ENCODE measurements at regions not wholly inside any gene's neighbourhood (a gene's known extent, or its start where the extent isn't known, plus 50 kb on each side); places are given as distances from the start of the nearest gene placed in this dataset.

DNA sequence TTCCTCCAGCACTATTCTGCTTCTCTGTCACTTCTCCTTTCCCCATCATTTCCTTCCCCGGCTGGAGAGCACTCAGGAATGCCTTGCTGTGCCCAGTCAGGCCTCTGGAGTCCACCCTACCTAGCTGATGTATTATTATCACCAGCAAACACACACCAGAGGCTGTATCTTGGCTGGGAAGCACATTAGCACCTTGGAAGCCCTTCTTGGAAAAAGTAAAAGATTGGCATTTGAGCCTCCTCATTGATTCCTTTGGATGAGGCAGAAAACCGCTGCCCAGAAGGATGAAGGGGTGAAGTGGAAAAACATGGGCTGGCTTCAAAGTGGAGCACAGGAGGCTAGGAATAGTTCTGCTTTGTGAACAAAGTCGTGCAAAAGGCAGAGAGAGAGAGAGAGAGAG lies 244.3 kb downstream of the RPLP1 start:
- DNase-seq, result no peak
- no peak overlapping the region for H3K27ac ChIP-seq (ENCODE audit: low read length)
- no peaks in the 10 kb centered on the region for H3K36me3 ChIP-seq (replicated peaks; ENCODE audit: insufficient read depth, low read length)
- H3K4me3 ChIP-seq (ENCODE audit: low read length), result no peak overlapping the region
- H3K27me3 ChIP-seq (replicated peaks; ENCODE audit: insufficient read depth, low read length), result no peaks in the 10 kb centered on the region
- no peaks in the 10 kb centered on the region for H3K9me2 ChIP-seq (replicated peaks; ENCODE audit: insufficient read depth, low read length)
- H3F3A ChIP-seq (ENCODE audit: insufficient read depth, low read length), result no peaks in the 10 kb centered on the region
- H3K9ac ChIP-seq (ENCODE audit: low read length), result no peak overlapping the region
- H2AFZ ChIP-seq (ENCODE audit: low read length), result no peak overlapping the region
- no peaks in the 10 kb centered on the region for H3K79me2 ChIP-seq (ENCODE audit: low read length)
- peaks cover 8% of the 10 kb centered on the region for H3K4me1 ChIP-seq (ENCODE audit: low read length)
- H4K20me1 ChIP-seq (ENCODE audit: insufficient read depth, low read length), result no peaks in the 10 kb centered on the region
- H3K9me3 ChIP-seq (replicated peaks; ENCODE audit: insufficient read depth, low read length), result no peaks in the 10 kb centered on the region
- H3K4me2 ChIP-seq (ENCODE audit: low read depth, low read length), result no peak overlapping the region
- TF ChIP-seq EZH2 (optimal IDR thresholded peaks at IDR 0.05; ENCODE audit: low read depth, low read length) (no peak), EZH2phosphoT487 (IDR thresholded peaks at IDR 0.05; ENCODE audit: low read length) (no peak), CTCF (IDR thresholded peaks at IDR 0.05; ENCODE audit: low read length) (no peak)

DNA sequence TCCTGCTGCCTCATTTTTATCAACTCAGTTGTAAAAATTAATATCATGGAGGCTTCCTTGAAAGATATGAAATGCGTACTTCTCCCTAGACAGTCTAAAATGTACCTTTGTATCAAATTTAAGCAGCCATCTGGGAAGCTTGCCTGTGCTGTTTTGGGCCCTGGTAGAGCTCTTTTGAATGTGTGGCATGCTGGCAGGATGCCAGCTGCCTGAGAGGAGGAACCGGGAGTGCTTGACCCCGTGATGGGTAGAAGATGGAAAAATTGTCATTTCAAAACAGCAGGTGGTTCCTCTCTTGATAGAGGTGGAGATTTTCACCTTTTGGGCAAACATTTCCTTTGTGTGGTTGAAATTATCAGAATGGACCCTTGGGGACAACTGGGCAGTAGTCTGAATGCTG lies 245.3 kb downstream of the RPLP1 start:
- H3K27me3 ChIP-seq (replicated peaks; ENCODE audit: insufficient read depth, low read length), result no peaks in the 10 kb centered on the region
- no peaks in the 10 kb centered on the region for H3K36me3 ChIP-seq (replicated peaks; ENCODE audit: insufficient read depth, low read length)
- H3K4me1 ChIP-seq (ENCODE audit: low read length), result peaks cover 8% of the 10 kb centered on the region
- no peak overlapping the region for H3K4me3 ChIP-seq (ENCODE audit: low read length)
- H3K9me2 ChIP-seq (replicated peaks; ENCODE audit: insufficient read depth, low read length), result no peaks in the 10 kb centered on the region
- TF ChIP-seq CTCF (IDR thresholded peaks at IDR 0.05; ENCODE audit: low read length), result no peak
- no peak for TF ChIP-seq EZH2phosphoT487 (IDR thresholded peaks at IDR 0.05; ENCODE audit: low read length)
- no peak for TF ChIP-seq EZH2 (optimal IDR thresholded peaks at IDR 0.05; ENCODE audit: low read depth, low read length)
- H3K79me2 ChIP-seq (ENCODE audit: low read length), result no peaks in the 10 kb centered on the region
- no peak overlapping the region for H2AFZ ChIP-seq (ENCODE audit: low read length)
- no peaks in the 10 kb centered on the region for H4K20me1 ChIP-seq (ENCODE audit: insufficient read depth, low read length)
- no peak overlapping the region for H3K27ac ChIP-seq (ENCODE audit: low read length)
- no peak overlapping the region for H3K4me2 ChIP-seq (ENCODE audit: low read depth, low read length)
- peak; percentile 39 for DNase-seq
- no peak overlapping the region for H3K9ac ChIP-seq (ENCODE audit: low read length)
- no peaks in the 10 kb centered on the region for H3K9me3 ChIP-seq (replicated peaks; ENCODE audit: insufficient read depth, low read length)
- no peaks in the 10 kb centered on the region for H3F3A ChIP-seq (ENCODE audit: insufficient read depth, low read length)

GRCh38 chr15:69699096-69699495 lies 246.5 kb downstream of the RPLP1 start:
- H3K9me2 ChIP-seq (replicated peaks; ENCODE audit: insufficient read depth, low read length), result no peaks in the 10 kb centered on the region
- H3K9ac ChIP-seq (ENCODE audit: low read length), result no peak overlapping the region
- H3K27ac ChIP-seq (ENCODE audit: low read length), result no peak overlapping the region
- no peaks in the 10 kb centered on the region for H4K20me1 ChIP-seq (ENCODE audit: insufficient read depth, low read length)
- peaks cover 8% of the 10 kb centered on the region for H3K4me1 ChIP-seq (ENCODE audit: low read length)
- no peaks in the 10 kb centered on the region for H3K9me3 ChIP-seq (replicated peaks; ENCODE audit: insufficient read depth, low read length)
- H3K4me3 ChIP-seq (ENCODE audit: low read length), result no peak overlapping the region
- no peak for DNase-seq
- no peak overlapping the region for H3K4me2 ChIP-seq (ENCODE audit: low read depth, low read length)
- no peaks in the 10 kb centered on the region for H3K36me3 ChIP-seq (replicated peaks; ENCODE audit: insufficient read depth, low read length)
- TF ChIP-seq EZH2 (optimal IDR thresholded peaks at IDR 0.05; ENCODE audit: low read depth, low read length) (no peak), CTCF (IDR thresholded peaks at IDR 0.05; ENCODE audit: low read length) (no peak), EZH2phosphoT487 (IDR thresholded peaks at IDR 0.05; ENCODE audit: low read length) (no peak)
- H2AFZ ChIP-seq (ENCODE audit: low read length), result no peak overlapping the region
- H3K79me2 ChIP-seq (ENCODE audit: low read length), result no peaks in the 10 kb centered on the region
- H3K27me3 ChIP-seq (replicated peaks; ENCODE audit: insufficient read depth, low read length), result no peaks in the 10 kb centered on the region
- H3F3A ChIP-seq (ENCODE audit: insufficient read depth, low read length), result no peaks in the 10 kb centered on the region

Data from MM.1S (cell line).